ENCODE measurements at regions not wholly inside any gene's neighbourhood (a gene's known extent, or its start where the extent isn't known, plus 50 kb on each side); places are given as distances from the start of the nearest gene placed in this dataset.
"Not testable (repeated sequence)": the region's sequence is repeated elsewhere in the genome, so short reads cannot be mapped to it uniquely, and the experiment has no call there.

DNA sequence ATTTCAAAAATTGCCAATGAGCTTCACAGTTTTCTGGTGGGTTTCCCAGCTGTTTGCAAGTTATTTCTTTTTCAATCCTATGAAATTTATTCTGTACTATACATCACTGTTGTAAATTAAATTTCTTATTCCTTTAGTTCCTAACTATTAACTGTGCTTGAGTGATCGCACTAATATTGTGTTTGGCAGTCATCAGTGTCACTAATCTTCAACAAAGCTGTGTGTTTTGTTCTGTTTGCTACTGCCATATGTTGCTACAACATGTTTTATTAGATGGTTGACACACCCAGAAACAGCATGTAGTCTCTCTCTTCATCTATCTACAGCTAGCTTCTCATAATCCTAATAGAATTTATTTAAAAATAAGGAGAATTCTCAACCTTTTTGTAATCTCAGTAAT, 453.6 kb upstream of the PRR20A start:
- DNase-seq: peak; percentile 0

DNA sequence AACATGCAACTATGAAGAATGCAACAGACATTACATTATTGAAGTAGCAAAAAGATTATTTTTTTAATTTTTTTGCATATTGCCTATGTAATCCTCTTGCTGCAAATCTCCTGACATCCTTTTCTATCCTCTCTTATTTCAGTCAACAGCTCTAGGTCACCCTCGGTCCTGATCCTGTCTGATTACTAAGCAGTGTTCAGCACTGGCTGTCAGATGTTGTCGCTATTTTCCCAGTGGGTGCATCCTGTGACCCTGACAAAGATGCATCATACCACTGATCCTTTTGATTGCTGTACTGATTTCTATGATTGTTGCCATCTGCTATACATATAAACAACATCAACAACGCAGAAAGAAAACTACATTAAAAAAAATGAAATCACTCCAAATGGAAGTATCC, 443.7 kb upstream of the PRR20A start:
- no peak for DNase-seq

- no peak for DNase-seq
Observed at GRCh38 chr13:56700324-56700723, 440.4 kb upstream of the PRR20A start.

GRCh38 chr13:56706485-56706884, 434.2 kb upstream of the PRR20A start:
- no peak for DNase-seq

DNA sequence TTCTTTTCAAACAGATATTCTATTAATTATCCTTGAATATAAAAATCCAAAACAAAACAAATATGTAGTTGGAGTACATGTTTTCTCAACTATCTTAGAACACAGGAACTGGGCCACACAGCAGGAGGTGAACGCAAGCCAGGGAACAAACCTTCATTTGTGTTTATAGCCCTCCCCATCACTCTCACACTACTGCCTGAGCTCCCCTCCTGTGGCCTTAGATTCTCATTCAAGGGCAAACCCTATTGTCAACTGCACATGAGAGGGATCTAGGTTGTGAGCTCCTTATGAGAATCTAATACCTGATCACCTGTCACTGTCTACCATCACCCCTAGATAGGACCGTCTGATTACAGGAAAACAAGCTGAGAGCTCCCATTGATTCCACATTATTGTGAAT, 427.1 kb upstream of the PRR20A start:
- DNase-seq: no peak

DNA sequence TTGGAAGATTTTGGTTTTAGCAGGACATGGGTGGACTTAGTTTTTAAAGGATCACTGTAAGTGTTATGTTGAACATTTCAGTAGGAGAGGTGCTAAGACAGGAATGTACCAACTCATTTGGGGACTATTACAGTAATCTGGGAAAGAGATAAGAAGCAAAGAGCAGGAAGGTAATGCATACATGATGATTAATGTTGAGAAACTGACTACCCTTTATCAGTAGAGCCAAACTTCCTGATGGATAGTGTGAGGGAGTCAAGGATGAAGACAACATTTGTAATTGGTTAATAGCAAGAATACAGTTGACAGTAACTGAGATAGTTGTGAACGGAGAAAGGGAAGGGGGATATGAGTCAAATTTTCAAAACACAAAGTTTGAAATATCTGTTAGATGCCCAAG, 421.9 kb upstream of the PRR20A start:
- no peak for DNase-seq

DNA sequence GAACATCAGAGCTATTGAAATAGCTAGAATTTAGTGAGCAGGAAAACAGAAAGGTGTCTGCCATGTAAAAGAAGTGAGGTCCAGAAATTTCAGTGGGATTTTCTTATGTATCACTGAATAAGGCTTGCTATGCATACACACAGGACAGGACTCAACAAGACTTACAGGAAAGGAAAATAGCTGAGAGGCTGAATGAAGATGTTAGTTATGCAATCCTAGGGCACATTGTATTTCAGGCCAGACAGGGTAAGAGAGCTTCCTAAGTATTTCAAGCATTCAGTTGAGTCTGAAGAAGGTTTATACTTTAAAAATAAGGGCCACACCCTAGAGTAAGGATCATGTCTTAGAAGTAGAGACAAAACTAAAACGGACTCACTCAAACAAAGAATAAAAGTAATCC, 419.9 kb upstream of the PRR20A start:
- no peak for DNase-seq

GRCh38 chr13:56735537-56735942, 405.2 kb upstream of the PRR20A start:
- DNase-seq: no peak

DNA sequence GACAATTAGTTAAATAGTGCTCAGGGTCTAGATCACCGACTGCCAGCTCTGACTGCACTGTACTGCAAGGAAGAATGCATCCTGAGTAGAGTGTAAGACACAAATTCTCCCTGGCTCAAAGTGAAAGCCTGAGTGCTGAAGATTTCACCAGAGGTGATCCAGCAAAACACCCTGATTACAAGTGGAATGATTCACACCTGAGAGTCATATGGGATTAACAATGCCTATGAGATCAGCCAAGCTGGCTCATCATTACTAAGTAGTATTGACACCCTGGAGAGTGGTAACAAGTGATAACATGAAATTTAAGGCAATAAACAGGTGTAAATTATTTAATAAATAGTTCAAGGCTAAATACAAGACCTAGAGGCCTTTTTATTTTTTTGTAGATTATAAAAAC, 403.8 kb upstream of the PRR20A start:
- DNase-seq: no peak

GRCh38 chr13:56752636-56753035, 388.1 kb upstream of the PRR20A start:
- no peak for DNase-seq

GRCh38 chr13:56755181-56755935, 385.4 kb upstream of the PRR20A start:
- peak; percentile 59 for DNase-seq

- not testable (repeated sequence) for DNase-seq
Observed at GRCh38 chr13:56763333-56763732, 377.4 kb upstream of the PRR20A start.

GRCh38 chr13:56773148-56773547, 367.6 kb upstream of the PRR20A start:
- no peak for DNase-seq

DNA sequence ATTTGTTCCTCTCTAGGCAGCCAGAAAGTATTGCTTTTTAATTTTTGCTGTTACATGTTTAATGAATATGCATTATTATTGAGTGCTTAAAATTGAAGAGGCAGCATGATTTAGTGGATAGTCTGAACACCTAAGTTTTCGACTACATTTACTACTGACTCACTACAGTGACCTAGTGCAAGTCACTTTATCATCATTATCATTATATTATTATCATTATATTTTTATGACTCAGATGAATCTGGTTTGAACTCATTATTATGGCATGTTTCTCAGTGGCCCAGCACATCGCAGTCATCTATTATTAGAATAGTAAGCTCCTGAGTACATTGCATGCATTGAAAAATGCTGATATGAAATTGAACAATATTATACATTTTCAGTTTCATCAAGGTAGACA, 351.2 kb upstream of the PRR20A start:
- no peak for DNase-seq

- no peak for DNase-seq
Observed at GRCh38 chr13:56837161-56837560, 303.6 kb upstream of the PRR20A start.

DNA sequence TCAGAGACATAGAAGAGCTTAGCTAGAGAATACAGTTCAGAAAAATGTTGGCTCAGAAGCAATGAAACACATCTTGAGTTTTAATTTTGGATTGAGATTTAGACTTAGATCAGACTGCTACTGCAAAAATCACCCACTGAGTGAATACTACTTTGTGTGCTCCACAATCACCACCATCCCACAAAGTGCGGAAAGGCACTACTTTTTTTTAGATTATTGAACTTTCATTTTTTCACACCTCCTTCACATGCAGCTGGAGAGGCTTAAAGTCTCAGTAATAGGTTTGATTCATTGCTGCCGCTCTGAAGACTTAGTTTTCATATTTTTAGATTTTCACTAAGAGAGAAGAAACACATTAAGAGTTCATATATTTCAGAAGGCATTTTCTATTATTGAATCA, 289.9 kb upstream of the PRR20A start:
- no peak for DNase-seq

DNA sequence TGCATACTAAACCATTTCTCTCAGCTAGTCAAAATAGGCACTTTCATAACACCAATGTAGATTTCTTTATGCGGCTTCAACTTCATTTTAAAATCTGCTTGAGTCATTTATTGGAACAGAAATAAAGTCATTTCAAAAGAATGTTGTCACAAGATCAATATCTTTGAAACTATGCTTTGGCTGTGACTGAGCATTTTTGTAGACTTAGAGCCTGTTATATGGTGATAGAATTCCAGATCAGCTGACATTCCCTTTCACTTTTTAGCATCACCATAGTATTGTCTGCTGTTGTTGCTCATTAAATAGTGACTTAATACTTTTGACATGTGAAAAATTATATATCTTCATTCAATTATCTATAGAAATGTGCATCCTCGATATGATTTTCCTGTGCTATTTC, 279.2 kb upstream of the PRR20A start:
- DNase-seq: peak; percentile 8

DNA sequence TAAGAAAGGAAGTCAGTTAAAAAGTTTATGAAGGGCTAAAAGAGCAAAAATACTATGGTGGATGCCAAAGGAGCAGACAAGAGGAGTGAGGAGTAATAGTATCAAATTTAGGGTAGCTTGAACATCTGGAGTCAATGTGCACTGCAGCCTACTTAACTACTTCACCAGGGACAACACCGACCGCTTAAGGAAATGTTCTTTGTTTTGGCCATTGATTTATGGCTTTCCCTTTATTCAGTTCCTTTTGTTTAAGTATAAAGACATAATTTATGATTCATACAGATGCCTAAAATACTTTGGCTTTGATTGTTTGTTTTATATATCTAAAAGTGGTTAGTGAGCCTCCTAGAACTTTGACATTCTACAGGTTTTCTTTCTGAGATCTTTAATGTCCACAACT, 276.3 kb upstream of the PRR20A start:
- peak; percentile 6 for DNase-seq

- no peak for DNase-seq
Observed at GRCh38 chr13:56865416-56865815, 275.3 kb upstream of the PRR20A start.

GRCh38 chr13:56869671-56870070, 271.0 kb upstream of the PRR20A start:
- no peak for DNase-seq

GRCh38 chr13:56886398-56886797, 254.3 kb upstream of the PRR20A start:
- no peak for DNase-seq

- no peak for DNase-seq
Observed at GRCh38 chr13:56888455-56888854, 252.3 kb upstream of the PRR20A start.

GRCh38 chr13:56893843-56894242, 246.9 kb upstream of the PRR20A start:
- no peak for DNase-seq

DNA sequence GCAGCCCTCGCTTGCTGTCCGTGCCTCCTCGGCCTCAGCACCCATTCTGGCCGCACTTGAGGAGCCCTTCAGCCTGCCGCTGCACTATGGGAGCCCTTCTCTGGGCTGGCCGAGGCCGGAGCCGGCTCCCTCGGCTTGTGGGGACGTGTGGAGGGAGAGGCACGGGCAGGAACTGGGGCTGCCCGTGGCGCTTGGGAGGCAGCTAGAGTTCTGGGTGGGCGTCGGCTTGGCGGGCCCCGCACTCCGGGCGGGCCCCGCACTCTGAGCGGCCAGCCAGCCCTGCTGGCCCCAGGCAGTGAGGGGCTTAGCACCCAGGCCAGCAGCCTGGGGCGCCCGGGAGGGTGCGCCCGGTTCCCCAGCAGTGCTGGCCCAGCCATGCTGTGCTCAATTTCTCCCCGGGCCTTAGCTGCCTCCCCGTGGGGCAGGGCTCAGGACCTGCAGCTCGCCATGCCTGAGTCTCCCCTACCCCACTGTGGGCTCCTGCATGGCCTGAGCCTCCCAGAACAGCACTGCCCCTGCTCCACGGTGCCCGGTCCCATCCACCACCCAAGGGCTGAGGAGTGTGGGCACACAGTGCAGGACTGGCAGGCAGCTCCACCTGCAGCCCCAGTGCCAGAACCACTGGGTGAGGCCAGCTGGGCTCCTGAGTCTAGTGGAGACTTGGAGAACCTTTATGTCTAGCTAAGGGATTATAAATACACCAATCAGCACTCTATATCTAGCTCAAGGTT, 240.0 kb upstream of the PRR20A start:
- DNase-seq: no peak
